K562 (cell line): ENCODE measurements at regions not wholly inside any gene's neighbourhood (a gene's known extent, or its start where the extent isn't known, plus 50 kb on each side); places are given as distances from the start of the nearest gene placed in this dataset.

ENCODE experiments used
- BHLHE40 ChIP-seq: IDR thresholded peaks from 2 replicates; pipeline ENCODE4 v1.6.1; 2011; ENCODE audit warnings: low read length, improper control_type of control experiment
- CXXC5 ChIP-seq: fragments of 250-450 bp; sonication (Bioruptor Pico); IDR thresholded peaks from 2 replicates; pipeline ENCODE4 v1.8.0; 2022; ENCODE audit warnings: inconsistent platforms, mild to moderate bottlenecking, moderate library complexity
- DPF2 ChIP-seq: fragments of 450-650 bp; IDR thresholded peaks from 2 replicates; pipeline ENCODE4 v1.6.1; 2016
- E2F3 ChIP-seq: fragments of 250-450 bp; sonication (Bioruptor Pico); IDR thresholded peaks from 2 replicates; pipeline ENCODE4 v1.4.0; 2020; ENCODE audit warnings: mild to moderate bottlenecking
- ELK3 ChIP-seq: fragments of 450-650 bp; formaldehyde crosslinking; IDR thresholded peaks from 2 replicates; pipeline ENCODE4 v1.4.0; 2020; ENCODE audit warnings: mild to moderate bottlenecking
- EP300 ChIP-seq: IDR thresholded peaks from 2 replicates; pipeline ENCODE4 v1.6.1; 2012; ENCODE audit warnings: low read length, improper control_type of control experiment
- GATAD2A ChIP-seq: fragments of 450-650 bp; IDR thresholded peaks from 2 replicates; pipeline ENCODE4 v1.6.1; 2017
- HCFC1 ChIP-seq: IDR thresholded peaks from 2 replicates; pipeline ENCODE4 v1.6.1; 2012; ENCODE audit warnings: low read depth, low read length, improper control_type of control experiment
- KLF16 ChIP-seq: IDR thresholded peaks from 2 replicates; pipeline ENCODE4 v1.6.1; 2016; ENCODE audit warnings: antibody characterized with exemption
- LARP7 ChIP-seq: fragments of 450-650 bp; IDR thresholded peaks from 2 replicates; pipeline ENCODE4 v1.6.1; 2016
- MED1 ChIP-seq: sonication (generic); formaldehyde crosslinking; IDR thresholded peaks from 2 replicates; pipeline ENCODE4 v1.8.1; 2023; ENCODE audit warnings: missing genetic modification reagents, borderline replicate concordance
- MEF2A ChIP-seq: IDR thresholded peaks from 2 replicates; pipeline ENCODE4 v1.6.1; 2011; ENCODE audit warnings: low read depth, mild to moderate bottlenecking, low read length, moderate library complexity; ENCODE audit not compliant: control insufficient read depth
- MNT ChIP-seq, 2 experiments: fragments of 450-650 bp; conservative IDR thresholded peaks; 2 replicates each; pipeline ENCODE4 v1.6.1; 2017; ENCODE audit warnings: mild to moderate bottlenecking in 2 of 2, moderate library complexity in 2 of 2
- NCOA1 ChIP-seq: fragments of 450-650 bp; IDR thresholded peaks from 2 replicates; pipeline ENCODE4 v1.6.1; 2016; ENCODE audit warnings: low read depth
- NFE2L1 ChIP-seq: fragments of 450-650 bp; IDR thresholded peaks from 2 replicates; pipeline ENCODE4 v1.6.1; 2016; ENCODE audit warnings: missing genetic modification characterization, low read depth, mild to moderate bottlenecking, missing compliant biosample characterization, moderate library complexity, borderline replicate concordance
- POLR2A ChIP-seq: fragments of 450-650 bp; conservative IDR thresholded peaks from 2 replicates; pipeline ENCODE4 v1.6.1; 2016
- RBFOX2 ChIP-seq: fragments of 200-400 bp; formaldehyde crosslinking; IDR thresholded peaks from 2 replicates; pipeline ENCODE4 v1.6.1; 2017; ENCODE audit warnings: low read depth, mild to moderate bottlenecking, low read length, moderate library complexity
- RCOR1 ChIP-seq, 2 experiments: IDR thresholded peaks; 2 replicates each; pipeline ENCODE4 v1.6.1; 2012; ENCODE audit warnings: low read depth in 2 of 2, low read length in 2 of 2, borderline replicate concordance in 1 of 2, improper control_type of control experiment in 1 of 2
- RUNX1 ChIP-seq: sonication (generic); IDR thresholded peaks from 2 replicates; pipeline ENCODE4 v1.6.1; 2016; ENCODE audit warnings: antibody characterized with exemption, low read depth
- SAFB ChIP-seq: fragments of 200-400 bp; formaldehyde crosslinking; IDR thresholded peaks from 2 replicates; pipeline ENCODE4 v1.6.1; 2017; ENCODE audit warnings: low read depth, low read length, borderline replicate concordance
- SFPQ ChIP-seq: fragments of 200-400 bp; formaldehyde crosslinking; IDR thresholded peaks from 2 replicates; pipeline ENCODE4 v1.6.1; 2017; ENCODE audit warnings: mild to moderate bottlenecking, low read depth, low read length, moderate library complexity
- SUPT5H ChIP-seq: fragments of 450-650 bp; IDR thresholded peaks from 2 replicates; pipeline ENCODE4 v1.6.1; 2016
- ZBTB17 ChIP-seq: fragments of 450-650 bp; formaldehyde crosslinking; IDR thresholded peaks from 2 replicates; pipeline ENCODE4 v1.4.0; 2020; ENCODE audit warnings: mild to moderate bottlenecking
- ZNF282 ChIP-seq: sonication (generic); formaldehyde crosslinking; IDR thresholded peaks from 2 replicates; pipeline ENCODE4 v1.8.1; 2023; ENCODE audit warnings: missing genetic modification reagents
- ZNF507 ChIP-seq: conservative IDR thresholded peaks from 2 replicates; pipeline ENCODE4 v1.6.1; 2017; ENCODE audit warnings: missing genetic modification characterization, missing compliant biosample characterization
- ZNF518B ChIP-seq: fragments of 250-450 bp; sonication (Bioruptor Pico); IDR thresholded peaks from 2 replicates; pipeline ENCODE4 v1.5.0; 2021; ENCODE audit warnings: mild to moderate bottlenecking, moderate library complexity

DNA sequence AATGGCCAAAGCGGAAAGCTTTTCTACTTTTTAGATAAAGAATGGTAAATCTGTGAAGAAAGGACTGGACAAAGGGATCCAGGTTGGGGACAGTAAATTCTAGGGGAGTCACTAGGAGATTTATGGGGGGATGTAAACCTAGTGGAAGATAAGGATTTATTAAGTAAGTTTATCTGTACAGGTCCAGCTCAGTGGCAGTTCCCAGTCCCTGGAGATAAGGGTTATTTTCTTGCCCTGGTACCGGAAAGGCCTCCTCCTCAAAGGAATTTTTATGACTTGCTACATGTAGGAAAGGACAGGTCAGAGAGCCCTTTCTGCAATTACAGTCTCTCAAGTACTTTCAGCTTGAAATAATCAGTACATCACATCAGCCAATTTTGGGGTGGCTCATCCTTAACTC is 72.6 kb upstream of the BICD1 start (continued):
- TF ChIP-seq SFPQ (no peak), SUPT5H (no peak), ZNF282 (no peak), RBFOX2 (no peak), ZNF518B (no peak), E2F3 (no peak), GATAD2A (0 out of 2 replicates have a peak, but pooled peaks have one; percentile 13), DPF2 (peak; percentile 35), ZBTB17 (no peak), KLF16 (peak; percentile 68; the same call in 1 of the 2 replicates), LARP7 (no peak), RUNX1 (no peak), NFE2L1 (tag) (no peak), SAFB (no peak), MED1 (CRISPR knock-in tag) (no peak), HCFC1 (no peak), BHLHE40 (no peak), NCOA1 (no peak), EP300 (peak; percentile 92), MNT (conservative IDR thresholded peaks at IDR 0.05) (no peak), RCOR1 (IDR thresholded peaks at IDR 0.05; ENCODE audit: borderline replicate concordance in 1 of 2, low read depth in 2 of 2, low read length in 2 of 2) (peak in 1 of 2 experiments; percentile 29; a peak in 1 of 4 replicates), POLR2A (no peak), CXXC5 (CRISPR knock-in tag) (no peak), MEF2A (no peak), ELK3 (CRISPR knock-in tag) (no peak), ZNF507 (no peak)
